Psoas muscle (tissue), 7 donors: ENCODE measurements at regions not wholly inside any gene's neighbourhood (a gene's known extent, or its start where the extent isn't known, plus 50 kb on each side); places are given as distances from the start of the nearest gene placed in this dataset.

Experiments
- ATAC-seq, 4 donors: fragments of 200-7000 bp; cut with Tn5 transposase; one replicate each; pipeline ENCODE4 v1.9.1; 2020; ENCODE audit warnings: moderate library complexity in 3 of 4, mild to moderate bottlenecking in 2 of 4
- DNase-seq, 2 donors: peaks; one replicate each; pipeline ENCODE4 v3.0.0-alpha.2; 2020
- H3K27ac ChIP-seq: fragments of 200-600 bp; one replicate; pipeline ENCODE4 v1.8.0; 2022
- H3K27me3 ChIP-seq, 3 donors: fragments of 200-600 bp in 1 of 3; one replicate each; pipeline versions ENCODE4 v1.6.1 to v1.8.0; 2013 to 2022; ENCODE audit warnings: low read length in 2 of 3, mild to moderate bottlenecking in 2 of 3, moderate library complexity in 1 of 3; ENCODE audit not compliant: insufficient read depth in 3 of 3
- H3K36me3 ChIP-seq, 2 donors: fragments of 200-600 bp in 1 of 2; one replicate each; pipeline versions ENCODE4 v1.6.1 to v1.8.0; 2013 to 2022; ENCODE audit warnings: low read depth in 1 of 2, mild to moderate bottlenecking in 1 of 2, moderate library complexity in 1 of 2; ENCODE audit not compliant: insufficient read depth in 1 of 2
- H3K4me1 ChIP-seq: fragments of 200-600 bp; one replicate; pipeline ENCODE4 v1.8.0; 2022
- H3K4me3 ChIP-seq: fragments of 200-600 bp; one replicate; pipeline ENCODE4 v1.8.0; 2022; ENCODE audit warnings: mild to moderate bottlenecking
- H3K9me3 ChIP-seq: fragments of 200-600 bp; one replicate; pipeline ENCODE4 v1.8.0; 2022
- CTCF ChIP-seq: fragments of 200-600 bp; IDR thresholded peaks from one replicate; pipeline ENCODE4 v1.8.0; 2022; ENCODE audit warnings: antibody characterized with exemption
- WGBS, 3 donors: extraction: QIAGEN DNeasy Blood & Tissue Kit; methylation state at CpG; one replicate each; pipeline versions ENCODE4 v1.1.6 to v1.1.7; 2013; 5-methylcytosine and 5-hydroxymethylcytosine counted together
- intact Hi-C, 2 donors: fragments of 100-400 bp; cut with DNase I; formaldehyde crosslinking; loops; one replicate each; pipeline versions ENCODE4 v1.11.0 to v1.14.2; 2022
- donor health status: healthy with polysubstance abuse.
- donor health status: DM: no; HTN: no; CAD: no; lungs with moderate emphysema.
- donor health status: Bipolar disorder and iron deficiency.
- donor health status: healthy.
- donor health status: DM: yes; HTN: yes; CAD: no.
- donor health status: DM: no; HTN: no; CAD: no.
- donor health status: DM: yes; HTN: yes; CAD: no.

- intact Hi-C loops: no loop called here
- no peak for DNase-seq
- TF ChIP-seq CTCF: no peak
- ATAC-seq: no peak
- no peaks in the 10 kb centered on the region for H3K27me3 ChIP-seq
- no peak overlapping the region for H3K27ac ChIP-seq
- no peaks in the 10 kb centered on the region for H3K9me3 ChIP-seq
- H3K4me1 ChIP-seq: no peaks in the 10 kb centered on the region
- 21 to 29% (median 24%) methylated on average over 4 of the region's 4 CpGs for WGBS, 3 donors
- no peaks in the 10 kb centered on the region for H3K36me3 ChIP-seq
- no peak overlapping the region for H3K4me3 ChIP-seq
These were observed 356.3 kb upstream of the C16orf82 start for GRCh38 chr16:26710450-26710849.

GRCh38 chr16:26712876-26713275, 353.9 kb upstream of the C16orf82 start:
- Histone ChIP-seq H3K27ac (no peak overlapping the region), H3K4me3 (no peak overlapping the region), H3K4me1 (no peaks in the 10 kb centered on the region), H3K27me3 (no peaks in the 10 kb centered on the region), H3K9me3 (no peaks in the 10 kb centered on the region), H3K36me3 (no peaks in the 10 kb centered on the region)
- 83 to 86% (median 86%) methylated on average over 6 of the region's 6 CpGs for WGBS, 3 donors
- intact Hi-C loops: no loop called here
- no peak for DNase-seq
- ATAC-seq: no peak
- no peak for TF ChIP-seq CTCF

- H3K36me3 ChIP-seq: no peaks in the 10 kb centered on the region
- DNase-seq (no peak), ATAC-seq (no peak)
- H3K4me1 ChIP-seq: no peaks in the 10 kb centered on the region
- intact Hi-C loops: no loop called here
- TF ChIP-seq CTCF: no peak
- 88 to 97% (median 94%) methylated on average over 1 of the region's 1 CpG for WGBS, 3 donors
- no peaks in the 10 kb centered on the region for H3K9me3 ChIP-seq
- no peak overlapping the region for H3K4me3 ChIP-seq
- no peaks in the 10 kb centered on the region for H3K27me3 ChIP-seq
- H3K27ac ChIP-seq: no peak overlapping the region
These were observed 350.8 kb upstream of the C16orf82 start for GRCh38 chr16:26715969-26716368.

GRCh38 chr16:26717826-26718225, 348.9 kb upstream of the C16orf82 start:
- no peak for ATAC-seq
- 60 to 73% (median 62%) methylated on average over 5 of the region's 5 CpGs for WGBS, 3 donors
- no peak overlapping the region for H3K4me3 ChIP-seq

More at GRCh38 chr16:26717826-26718225, 348.9 kb upstream of the C16orf82 start:
- Histone ChIP-seq H3K4me1 (no peaks in the 10 kb centered on the region), H3K9me3 (no peaks in the 10 kb centered on the region), H3K36me3 (no peaks in the 10 kb centered on the region), H3K27ac (no peak overlapping the region), H3K27me3 (no peaks in the 10 kb centered on the region)
- intact Hi-C loops: no loop called here
- TF ChIP-seq CTCF: no peak
- no peak for DNase-seq
